ENCODE measurements at regions not wholly inside any gene's neighbourhood (a gene's known extent, or its start where the extent isn't known, plus 50 kb on each side); places are given as distances from the start of the nearest gene placed in this dataset.

- no peaks in the 10 kb centered on the region for H3K9me3 ChIP-seq (ENCODE audit: insufficient read depth, low read length, severe bottlenecking)
- H3K4me1 ChIP-seq (ENCODE audit: insufficient read depth, low read length) = no peaks in the 10 kb centered on the region
- no peak for DNase-seq
- H3K9ac ChIP-seq (ENCODE audit: low read depth, low read length) = no peak overlapping the region
- H3K36me3 ChIP-seq (ENCODE audit: insufficient read depth, low read length) = no peaks in the 10 kb centered on the region
- no peaks in the 10 kb centered on the region for H3K27me3 ChIP-seq (ENCODE audit: insufficient read depth, low read length, poor library complexity)
- H4K20me1 ChIP-seq (ENCODE audit: insufficient read depth, low read length) = no peaks in the 10 kb centered on the region
- ATAC-seq (ENCODE audit: insufficient read depth, low read depth) = no peak
- no peak overlapping the region for H2AFZ ChIP-seq (ENCODE audit: low read depth, low read length)
- no peaks in the 10 kb centered on the region for H3K79me2 ChIP-seq (ENCODE audit: insufficient read depth, low read length)
- H3K4me3 ChIP-seq (ENCODE audit: low read depth in 1 of 2, low read length in 2 of 2) = no peak overlapping the region
- no peak overlapping the region for H3K27ac ChIP-seq (ENCODE audit: low read length)
- H3K4me2 ChIP-seq (ENCODE audit: insufficient read depth, low read length) = no peak overlapping the region
- TF ChIP-seq EZH2 (IDR thresholded peaks at IDR 0.05; ENCODE audit: borderline replicate concordance, low read depth, low read length, severe bottlenecking) = no peak
- TF ChIP-seq, protein P1, sequence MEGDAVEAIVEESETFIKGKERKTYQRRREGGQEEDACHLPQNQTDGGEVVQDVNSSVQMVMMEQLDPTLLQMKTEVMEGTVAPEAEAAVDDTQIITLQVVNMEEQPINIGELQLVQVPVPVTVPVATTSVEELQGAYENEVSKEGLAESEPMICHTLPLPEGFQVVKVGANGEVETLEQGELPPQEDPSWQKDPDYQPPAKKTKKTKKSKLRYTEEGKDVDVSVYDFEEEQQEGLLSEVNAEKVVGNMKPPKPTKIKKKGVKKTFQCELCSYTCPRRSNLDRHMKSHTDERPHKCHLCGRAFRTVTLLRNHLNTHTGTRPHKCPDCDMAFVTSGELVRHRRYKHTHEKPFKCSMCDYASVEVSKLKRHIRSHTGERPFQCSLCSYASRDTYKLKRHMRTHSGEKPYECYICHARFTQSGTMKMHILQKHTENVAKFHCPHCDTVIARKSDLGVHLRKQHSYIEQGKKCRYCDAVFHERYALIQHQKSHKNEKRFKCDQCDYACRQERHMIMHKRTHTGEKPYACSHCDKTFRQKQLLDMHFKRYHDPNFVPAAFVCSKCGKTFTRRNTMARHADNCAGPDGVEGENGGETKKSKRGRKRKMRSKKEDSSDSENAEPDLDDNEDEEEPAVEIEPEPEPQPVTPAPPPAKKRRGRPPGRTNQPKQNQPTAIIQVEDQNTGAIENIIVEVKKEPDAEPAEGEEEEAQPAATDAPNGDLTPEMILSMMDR (IDR thresholded peaks at IDR 0.05; ENCODE audit: borderline replicate concordance, extremely low read depth, low read length, poor library complexity, severe bottlenecking) = no peak
Observed at GRCh38 chr14:43532825-43533416, 974.2 kb downstream of the FSCB start.

GRCh38 chr14:43528321-43528720 is 978.8 kb downstream of the FSCB start:
- no peaks in the 10 kb centered on the region for H3K27me3 ChIP-seq (ENCODE audit: insufficient read depth, low read length, poor library complexity)
- H3K4me3 ChIP-seq (ENCODE audit: low read depth in 1 of 2, low read length in 2 of 2) = no peak overlapping the region
- no peak overlapping the region for H3K4me2 ChIP-seq (ENCODE audit: insufficient read depth, low read length)
- no peaks in the 10 kb centered on the region for H3K79me2 ChIP-seq (ENCODE audit: insufficient read depth, low read length)
- no peaks in the 10 kb centered on the region for H3K4me1 ChIP-seq (ENCODE audit: insufficient read depth, low read length)
- H3K27ac ChIP-seq (ENCODE audit: low read length) = no peak overlapping the region
- no peak overlapping the region for H3K9ac ChIP-seq (ENCODE audit: low read depth, low read length)
- no peaks in the 10 kb centered on the region for H4K20me1 ChIP-seq (ENCODE audit: insufficient read depth, low read length)
- no peaks in the 10 kb centered on the region for H3K9me3 ChIP-seq (ENCODE audit: insufficient read depth, low read length, severe bottlenecking)
- no peak for TF ChIP-seq EZH2 (IDR thresholded peaks at IDR 0.05; ENCODE audit: borderline replicate concordance, low read depth, low read length, severe bottlenecking)
- TF ChIP-seq, protein P1 (IDR thresholded peaks at IDR 0.05; ENCODE audit: borderline replicate concordance, extremely low read depth, low read length, poor library complexity, severe bottlenecking) = no peak
- DNase-seq (no peak), ATAC-seq (ENCODE audit: insufficient read depth, low read depth) (no peak)
- H3K36me3 ChIP-seq (ENCODE audit: insufficient read depth, low read length) = no peaks in the 10 kb centered on the region
- no peak overlapping the region for H2AFZ ChIP-seq (ENCODE audit: low read depth, low read length)

DNA sequence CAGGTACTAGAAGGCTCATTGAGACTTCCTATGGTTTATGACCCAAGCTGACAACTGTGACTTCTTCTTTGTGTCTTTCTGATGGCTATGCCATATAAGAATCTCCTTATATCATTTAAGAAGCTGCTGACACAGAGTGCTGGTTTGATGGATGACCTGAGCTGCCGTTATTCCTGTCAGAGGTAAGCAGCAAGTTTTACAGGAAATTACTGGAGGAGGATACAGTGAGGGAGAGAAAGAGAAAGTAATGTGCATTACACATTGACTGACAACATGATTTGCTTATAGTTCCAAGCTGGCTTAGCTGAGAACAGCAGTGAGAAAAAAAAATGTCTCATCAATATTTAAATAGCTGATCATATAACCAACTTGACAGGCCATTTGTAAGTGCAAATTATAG is 981.4 kb downstream of the FSCB start:
- Histone ChIP-seq H3K9ac (ENCODE audit: low read depth, low read length) (no peak overlapping the region), H3K27ac (ENCODE audit: low read length) (no peak overlapping the region), H4K20me1 (ENCODE audit: insufficient read depth, low read length) (no peaks in the 10 kb centered on the region), H3K36me3 (ENCODE audit: insufficient read depth, low read length) (no peaks in the 10 kb centered on the region), H3K4me1 (ENCODE audit: insufficient read depth, low read length) (no peaks in the 10 kb centered on the region), H3K27me3 (ENCODE audit: insufficient read depth, low read length, poor library complexity) (no peaks in the 10 kb centered on the region), H3K4me3 (ENCODE audit: low read depth in 1 of 2, low read length in 2 of 2) (no peak overlapping the region), H2AFZ (ENCODE audit: low read depth, low read length) (no peak overlapping the region), H3K4me2 (ENCODE audit: insufficient read depth, low read length) (no peak overlapping the region), H3K9me3 (ENCODE audit: insufficient read depth, low read length, severe bottlenecking) (no peaks in the 10 kb centered on the region), H3K79me2 (ENCODE audit: insufficient read depth, low read length) (no peaks in the 10 kb centered on the region)
- ATAC-seq (ENCODE audit: insufficient read depth, low read depth) (no peak), DNase-seq (no peak)
- TF ChIP-seq, protein P1 (IDR thresholded peaks at IDR 0.05; ENCODE audit: borderline replicate concordance, extremely low read depth, low read length, poor library complexity, severe bottlenecking) = no peak
- TF ChIP-seq EZH2 (IDR thresholded peaks at IDR 0.05; ENCODE audit: borderline replicate concordance, low read depth, low read length, severe bottlenecking) = no peak

Measured in DND-41 (cell line).